Right ventricle myocardium superior (tissue), 1 donor: ENCODE measurements at regions not wholly inside any gene's neighbourhood (a gene's known extent, or its start where the extent isn't known, plus 50 kb on each side); places are given as distances from the start of the nearest gene placed in this dataset.
"Not testable (repeated sequence)": the region's sequence is repeated elsewhere in the genome, so short reads cannot be mapped to it uniquely, and the experiment has no call there.

Experiments used
- ATAC-seq: fragments of 200-7000 bp; cut with Tn5 transposase; one replicate; pipeline ENCODE4 v1.9.1; 2020; ENCODE audit warnings: mild to moderate bottlenecking; ENCODE audit not compliant: poor library complexity
- DNase-seq: peaks from one replicate; pipeline ENCODE4 v3.0.0-alpha.2; 2020
- intact Hi-C: fragments of 100-400 bp; cut with DNase I; formaldehyde crosslinking; loops from one replicate; pipeline ENCODE4 v1.11.2; 2022
- donor health status: DM: no; HTN: yes; CAD: no; lungs with severe emphysema.

DNA sequence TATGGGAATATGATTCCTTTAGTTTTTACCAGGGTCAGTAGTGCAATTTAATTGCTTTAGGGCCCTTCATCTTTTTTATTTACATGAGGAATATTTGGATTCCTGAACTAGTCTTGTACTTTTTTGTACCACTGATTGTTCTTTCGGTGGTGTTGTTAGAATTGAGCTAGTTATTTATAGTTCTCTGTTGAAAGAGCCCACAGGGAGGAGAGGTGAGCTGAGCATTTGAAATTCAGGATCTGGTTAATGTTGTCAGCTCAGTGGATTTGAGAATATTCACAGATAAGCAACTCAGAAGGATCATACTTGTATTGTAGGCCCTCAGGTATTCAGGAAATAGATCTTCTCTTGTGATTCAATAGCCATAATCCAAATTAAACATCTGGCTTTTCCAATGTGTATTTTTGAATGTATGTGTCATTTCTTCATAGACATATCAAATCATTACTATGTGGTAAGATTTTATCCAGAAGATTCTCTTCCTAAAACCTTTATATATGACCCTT lies 613.2 kb downstream of the ISL1 start:
- ATAC-seq (no peak), DNase-seq (no peak)
- intact Hi-C loops: no loop called here

DNA sequence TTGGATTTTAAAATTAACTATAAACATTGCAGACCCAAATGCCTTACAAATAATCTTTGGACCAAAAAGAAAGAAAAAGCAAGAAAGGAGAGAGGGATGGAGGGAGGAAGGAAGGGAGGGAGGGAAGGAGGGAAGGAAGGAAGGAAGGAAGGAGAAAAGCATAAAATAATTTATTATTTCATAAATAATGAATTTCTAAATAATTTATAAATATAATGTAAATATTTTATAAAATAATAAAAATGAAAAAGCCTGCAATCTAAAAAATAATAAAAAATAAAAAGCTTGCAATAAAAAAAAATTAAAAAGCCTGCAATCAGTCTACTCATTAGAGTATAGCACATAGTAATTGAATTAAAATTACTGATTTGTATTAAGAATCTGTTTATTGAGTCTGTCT lies 614.3 kb downstream of the ISL1 start:
- ATAC-seq: no peak
- no peak for DNase-seq
- intact Hi-C loops: no loop called here

DNA sequence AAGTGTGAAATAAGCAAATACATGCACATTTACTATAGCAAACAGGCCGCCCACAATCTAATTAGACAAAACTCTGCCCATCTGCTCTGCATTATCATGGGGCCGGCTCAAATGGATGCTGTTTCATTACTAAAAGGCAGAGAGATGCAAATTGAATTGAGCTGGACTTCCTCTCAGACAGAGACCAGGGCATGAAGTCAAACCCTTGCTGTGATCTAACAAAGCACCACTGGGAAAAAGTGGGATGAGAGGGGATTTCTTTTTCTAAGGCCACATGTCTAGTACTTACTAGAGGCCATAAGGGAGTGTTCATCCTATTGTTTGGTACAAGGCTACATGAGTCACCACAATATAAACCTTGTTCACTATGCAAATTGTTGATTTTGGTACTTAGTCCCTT lies 614.7 kb downstream of the ISL1 start:
- DNase-seq: no peak
- no peak for ATAC-seq

DNA sequence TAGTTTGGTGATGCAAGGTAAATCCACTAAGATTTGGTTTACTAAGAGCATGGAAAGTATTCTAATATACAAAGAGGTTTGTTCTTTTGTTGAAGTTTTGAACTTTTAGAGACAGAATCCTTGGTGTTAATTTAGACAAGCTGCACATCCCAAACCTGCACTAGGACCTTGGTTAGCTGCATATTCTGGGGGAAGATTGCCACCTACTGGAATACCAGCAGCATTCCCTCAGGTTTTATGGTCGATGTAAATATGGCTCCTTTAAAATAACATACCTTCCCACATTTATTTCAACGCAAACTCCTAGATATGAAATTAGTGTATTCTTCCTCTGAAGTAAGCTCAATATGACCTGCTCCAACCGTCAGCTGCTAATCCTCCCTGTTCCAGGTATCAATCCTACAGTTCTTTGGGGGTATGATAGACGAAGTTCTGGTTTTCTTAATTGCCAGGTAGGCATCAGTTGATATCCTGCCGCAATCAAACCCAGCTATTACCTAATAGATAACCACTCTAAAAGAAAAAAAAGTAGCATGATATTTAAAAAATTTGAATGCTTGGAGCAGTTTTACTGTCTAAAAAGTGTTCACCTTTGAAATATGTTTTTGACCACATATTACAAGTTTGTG lies 624.1 kb downstream of the ISL1 start:
- intact Hi-C loops: loop anchor here (10.0 kb wide), 1 partner anchor 1043 kb away; no protein-coding TSS in a partner anchor
- ATAC-seq (no peak), DNase-seq (no peak)

More for the DNA sequence above, 614.7 kb downstream of the ISL1 start:
- intact Hi-C loops: no loop called here

DNA sequence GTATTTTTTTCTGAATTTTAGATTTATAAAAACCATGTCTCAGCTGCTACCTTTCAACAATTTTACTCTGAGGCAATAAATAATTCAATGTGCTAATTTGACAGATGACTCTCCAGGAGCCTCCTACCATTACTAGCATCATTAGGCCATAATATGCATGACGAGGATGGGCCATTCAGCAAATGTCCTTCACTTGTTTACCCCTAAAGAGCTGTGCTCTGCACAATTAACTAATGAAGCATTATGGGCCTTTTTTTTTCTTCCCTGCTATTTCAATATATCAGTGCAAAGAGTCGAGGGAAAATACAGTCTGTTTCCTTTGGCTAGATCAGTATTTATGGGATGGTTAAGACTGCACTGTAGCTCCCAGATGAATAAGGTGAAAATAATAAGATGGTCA lies 627.2 kb downstream of the ISL1 start:
- intact Hi-C loops: no loop called here
- no peak for DNase-seq
- no peak for ATAC-seq

DNA sequence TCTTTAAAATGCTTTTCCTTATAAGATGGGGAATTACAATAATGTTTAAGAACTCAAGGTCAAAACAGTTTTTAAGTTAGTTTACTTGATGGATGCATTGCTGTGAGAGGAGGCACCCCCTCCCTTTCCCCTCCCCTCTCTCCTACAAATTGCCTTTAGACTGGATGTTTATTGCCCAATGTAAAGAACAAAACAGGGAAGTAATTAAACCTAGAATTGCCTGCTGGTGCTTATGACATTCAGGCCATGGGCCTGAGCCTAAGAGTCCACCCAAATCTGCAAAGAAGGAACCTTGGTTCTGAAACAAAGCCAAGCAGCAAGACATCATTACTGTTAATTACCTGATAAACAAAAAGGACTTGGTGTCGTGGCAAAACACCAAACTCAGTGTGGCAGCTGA lies 630.3 kb downstream of the ISL1 start:
- ATAC-seq: no peak
- intact Hi-C loops: no loop called here
- DNase-seq: no peak

DNA sequence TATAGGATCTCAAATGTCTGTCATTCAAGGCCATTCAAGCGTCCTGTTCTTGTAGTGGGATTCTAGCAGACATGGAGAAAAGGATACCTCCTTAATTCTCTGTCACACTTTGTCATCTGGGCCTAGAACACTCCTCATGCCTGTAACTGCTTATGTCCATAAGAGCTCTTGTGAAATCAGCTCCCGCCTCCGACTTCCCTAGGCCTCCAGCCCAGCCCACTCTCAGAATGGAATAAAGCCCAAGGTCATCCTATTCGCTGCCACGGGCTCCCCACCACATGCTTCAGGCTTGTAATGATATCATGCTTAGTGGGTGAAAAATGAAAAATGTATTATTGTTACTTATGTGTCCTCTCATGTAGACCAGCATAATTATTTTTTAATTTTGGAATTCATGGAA lies 632.5 kb downstream of the ISL1 start:
- intact Hi-C loops: no loop called here
- DNase-seq (no peak), ATAC-seq (peak; percentile 53)

DNA sequence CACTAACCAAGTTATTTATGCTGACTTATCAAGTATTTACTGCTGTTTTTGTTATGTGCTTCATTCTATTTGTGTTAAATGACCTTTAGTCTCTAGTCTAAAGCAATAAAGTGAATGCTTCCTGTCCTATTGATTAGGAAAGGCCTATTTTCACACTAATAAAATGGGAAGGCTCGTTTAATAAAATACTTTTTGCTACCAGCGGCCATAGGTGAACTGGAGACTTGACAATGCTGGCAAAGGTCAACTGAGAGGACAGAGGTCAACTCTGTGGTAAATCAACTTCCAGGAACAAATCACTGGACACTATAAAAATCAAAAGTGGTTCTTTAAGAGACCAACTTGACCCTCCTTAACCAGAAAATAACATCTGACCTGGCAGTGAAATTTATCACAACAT lies 634.3 kb downstream of the ISL1 start:
- DNase-seq (no peak), ATAC-seq (peak; percentile 46)
- intact Hi-C loops: no loop called here

DNA sequence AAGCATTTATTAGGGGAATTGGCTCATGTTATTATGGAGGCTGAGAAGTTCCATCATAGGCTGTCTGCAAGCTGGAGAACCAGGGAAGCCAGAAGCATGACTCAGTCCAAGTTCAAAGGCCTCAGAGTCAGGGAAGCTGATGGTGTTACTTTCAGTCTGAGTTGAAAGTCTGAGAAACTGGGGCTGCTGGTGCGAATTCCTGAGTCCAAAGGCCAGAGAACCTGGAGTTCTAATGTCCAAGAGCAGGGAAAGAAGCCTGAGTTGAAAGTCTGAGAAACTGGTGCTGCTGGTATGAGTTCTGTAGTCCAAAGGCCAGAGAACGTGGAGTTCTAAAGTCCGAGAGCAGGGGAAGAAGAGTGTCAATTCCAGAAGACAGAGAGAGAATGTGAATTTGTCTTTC lies 641.1 kb downstream of the ISL1 start:
- intact Hi-C loops: no loop called here
- DNase-seq (no peak), ATAC-seq (no peak)

DNA sequence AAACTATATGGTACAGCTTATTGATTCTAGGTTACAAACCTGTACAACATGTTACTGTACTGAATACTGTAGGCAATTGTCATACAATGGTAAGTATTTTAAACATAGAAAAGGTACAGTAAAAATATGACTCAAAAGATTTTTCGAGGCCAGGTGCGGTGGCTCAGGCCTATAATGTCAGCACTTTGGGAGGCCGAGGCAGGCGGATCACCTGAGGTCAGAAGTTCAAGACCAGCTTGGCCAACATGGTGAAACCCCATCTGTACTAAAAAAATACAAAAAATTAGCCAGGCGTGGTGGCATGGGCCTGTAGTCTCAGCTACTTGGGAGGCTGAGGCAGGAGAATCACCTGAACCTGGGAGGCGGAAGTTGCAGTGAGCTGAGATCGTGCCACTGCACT lies 646.6 kb downstream of the ISL1 start:
- ATAC-seq, DNase-seq: not testable (repeated sequence)

DNA sequence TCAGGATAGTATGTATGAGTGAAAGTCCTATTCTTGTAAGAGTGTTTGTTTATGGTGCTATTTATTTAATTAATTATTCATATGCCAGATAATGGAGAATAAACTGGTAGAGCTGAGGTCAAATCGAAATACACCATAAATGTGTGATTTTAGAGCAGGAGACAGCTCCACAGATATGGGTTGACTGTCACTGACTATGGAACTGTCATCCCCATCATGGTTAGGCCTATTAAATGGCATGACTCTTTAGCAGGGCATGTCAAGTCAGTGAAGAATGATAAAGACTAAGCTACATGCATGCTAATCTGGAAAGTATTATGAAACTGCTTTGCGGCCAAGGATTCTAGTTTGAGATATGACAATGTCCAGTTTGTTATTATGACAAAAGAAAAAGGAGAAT lies 658.6 kb downstream of the ISL1 start:
- no peak for DNase-seq
- intact Hi-C loops: no loop called here
- no peak for ATAC-seq

More for the DNA sequence above, 646.6 kb downstream of the ISL1 start:
- intact Hi-C loops: not testable (repeated sequence)

DNA sequence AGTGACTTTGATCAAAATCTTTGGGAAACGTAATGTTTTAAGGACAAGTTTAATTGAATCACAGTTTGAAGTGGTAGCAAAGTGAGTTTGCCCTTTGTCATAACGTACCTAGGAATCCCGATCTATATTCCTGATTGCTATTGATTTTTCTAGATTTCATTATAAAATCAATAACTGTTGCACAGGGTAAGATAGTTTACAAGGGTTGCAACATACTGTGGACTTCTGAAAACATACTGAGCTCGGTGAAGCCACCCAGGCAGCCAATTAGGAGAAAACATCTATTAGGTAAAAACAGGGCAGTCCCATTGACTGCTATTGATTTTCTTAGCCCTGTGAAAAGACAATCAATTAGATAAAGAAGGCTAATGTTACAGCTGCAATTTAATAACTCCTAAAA lies 659.9 kb downstream of the ISL1 start:
- intact Hi-C loops: no loop called here
- ATAC-seq: no peak

DNA sequence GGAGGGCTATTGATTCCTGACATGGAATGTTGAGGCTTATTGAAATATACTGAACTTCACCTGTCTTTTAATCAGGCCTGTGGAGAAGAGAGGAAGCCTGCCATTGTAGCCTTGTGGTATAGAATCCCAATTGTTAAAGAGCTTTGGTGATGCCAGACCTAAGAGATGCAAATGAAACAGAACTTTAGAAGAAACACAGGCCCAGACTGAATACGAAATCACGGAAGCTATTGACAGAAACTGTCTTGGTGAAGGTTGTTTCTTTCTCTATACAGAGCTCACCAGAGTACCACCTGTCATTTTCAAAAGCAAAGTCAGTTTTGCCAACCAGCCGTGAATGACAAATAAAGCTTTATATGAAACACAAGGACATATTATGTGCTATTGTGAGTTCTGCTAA lies 660.3 kb downstream of the ISL1 start:
- intact Hi-C loops: no loop called here
- ATAC-seq: no peak
- no peak for DNase-seq

More for the DNA sequence above, 659.9 kb downstream of the ISL1 start:
- DNase-seq: no peak

DNA sequence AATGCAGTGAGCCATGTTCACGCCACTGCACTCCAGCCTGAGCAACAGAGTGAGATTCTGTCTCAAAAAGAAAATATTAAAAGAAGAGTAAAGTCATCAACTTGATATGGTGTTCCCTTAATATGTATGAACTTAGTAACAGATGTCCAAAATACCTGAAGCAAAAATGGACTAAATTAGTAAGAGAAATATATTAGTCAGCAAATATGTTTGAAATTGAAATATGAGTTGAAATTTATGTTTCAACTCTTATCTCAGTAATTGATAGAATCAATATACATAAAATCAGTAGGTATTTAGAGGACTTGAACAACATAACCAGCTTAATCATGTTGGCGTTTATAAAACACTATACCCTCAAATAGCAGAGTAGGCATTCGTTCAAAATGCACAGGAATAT lies 668.5 kb downstream of the ISL1 start:
- intact Hi-C loops: no loop called here
- ATAC-seq (no peak), DNase-seq (no peak)

DNA sequence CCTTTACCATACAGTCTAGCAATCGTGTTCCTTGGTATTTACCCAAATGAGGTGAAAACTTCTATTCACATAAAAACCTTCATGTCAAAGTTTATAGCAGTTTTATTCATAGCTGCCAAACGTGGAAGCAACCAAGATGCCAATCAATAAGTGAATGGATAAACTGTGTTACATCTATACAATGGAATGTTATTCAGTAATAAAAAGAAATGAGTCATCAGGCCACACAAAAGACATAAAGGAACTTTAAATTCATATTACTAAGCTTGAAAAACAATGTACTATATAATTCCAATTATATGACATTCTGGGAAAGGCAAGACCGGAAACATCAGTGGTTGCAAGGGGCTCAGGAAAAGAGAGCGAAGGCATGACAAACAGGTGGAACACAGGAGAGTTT lies 679.9 kb downstream of the ISL1 start:
- no peak for ATAC-seq
- no peak for DNase-seq
- intact Hi-C loops: no loop called here

DNA sequence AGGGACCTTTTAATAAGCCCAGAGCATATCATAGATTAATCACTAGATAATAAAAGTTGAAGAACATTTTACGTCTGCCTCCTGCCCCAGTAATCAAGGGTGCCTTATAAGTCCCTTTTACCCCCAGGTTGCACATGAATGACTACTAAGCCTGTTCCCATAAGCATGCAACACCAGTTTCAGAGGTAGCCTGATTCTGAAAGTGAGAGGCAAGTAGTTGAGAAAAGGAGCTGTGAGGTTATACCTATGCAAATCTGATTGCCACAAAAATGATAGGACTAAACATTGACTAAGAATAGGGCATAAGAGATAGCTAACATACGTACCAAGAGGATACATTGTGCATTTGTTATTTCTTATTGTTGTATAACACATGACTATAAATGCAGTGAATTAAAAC lies 681.9 kb downstream of the ISL1 start:
- intact Hi-C loops: no loop called here
- ATAC-seq (no peak), DNase-seq (no peak)

DNA sequence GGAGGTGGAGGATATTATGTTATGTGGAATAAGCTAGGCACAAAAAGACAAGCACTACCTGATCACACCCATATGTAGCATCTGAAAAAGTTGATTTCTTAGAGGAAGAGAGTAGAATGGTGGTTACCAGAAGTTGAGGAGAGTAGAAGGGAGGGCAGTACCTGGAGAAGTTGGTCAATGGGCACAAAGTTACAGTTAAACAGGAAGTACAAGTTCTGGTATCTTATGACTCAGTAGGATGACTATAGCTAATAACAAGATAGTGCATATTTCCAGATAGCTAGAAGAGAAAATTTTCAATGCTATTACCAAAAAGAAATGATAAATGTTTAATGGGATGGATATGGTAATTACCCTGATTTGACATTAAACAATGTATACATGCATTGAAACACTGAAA lies 686.7 kb downstream of the ISL1 start:
- no peak for DNase-seq
- intact Hi-C loops: no loop called here
- no peak for ATAC-seq

DNA sequence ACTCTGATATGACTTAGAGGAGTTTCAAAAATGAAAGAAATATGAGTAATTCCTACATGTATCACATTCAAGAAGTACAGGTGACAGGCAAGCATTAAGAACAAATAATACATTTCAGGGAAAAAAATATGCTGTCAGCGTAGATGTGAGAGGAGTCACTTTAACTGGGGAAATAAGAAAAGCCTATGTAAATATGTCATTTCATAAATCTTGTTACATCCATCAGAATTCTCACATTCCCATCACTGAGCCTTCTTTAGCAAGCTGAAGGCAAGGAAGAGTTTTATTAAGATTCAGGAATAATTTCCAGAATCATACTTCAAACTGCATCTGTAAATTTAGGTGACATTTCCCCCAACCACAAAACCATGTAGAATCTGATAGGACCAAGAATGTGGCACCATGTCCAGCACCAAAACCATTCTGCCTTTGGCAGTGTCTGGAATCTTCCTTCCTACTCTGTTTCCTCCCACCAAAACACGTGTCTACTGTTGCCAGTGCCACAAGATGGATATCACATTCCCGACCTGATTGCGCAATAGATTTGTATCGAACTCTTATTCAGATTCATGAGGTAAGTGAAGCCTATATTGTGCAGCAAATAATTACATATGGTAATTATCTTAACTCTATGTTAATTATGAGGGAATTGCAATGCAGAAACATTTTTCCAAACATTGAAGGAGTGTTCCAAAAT lies 690.9 kb downstream of the ISL1 start:
- ATAC-seq (no peak), DNase-seq (no peak)
- intact Hi-C loops: no loop called here

DNA sequence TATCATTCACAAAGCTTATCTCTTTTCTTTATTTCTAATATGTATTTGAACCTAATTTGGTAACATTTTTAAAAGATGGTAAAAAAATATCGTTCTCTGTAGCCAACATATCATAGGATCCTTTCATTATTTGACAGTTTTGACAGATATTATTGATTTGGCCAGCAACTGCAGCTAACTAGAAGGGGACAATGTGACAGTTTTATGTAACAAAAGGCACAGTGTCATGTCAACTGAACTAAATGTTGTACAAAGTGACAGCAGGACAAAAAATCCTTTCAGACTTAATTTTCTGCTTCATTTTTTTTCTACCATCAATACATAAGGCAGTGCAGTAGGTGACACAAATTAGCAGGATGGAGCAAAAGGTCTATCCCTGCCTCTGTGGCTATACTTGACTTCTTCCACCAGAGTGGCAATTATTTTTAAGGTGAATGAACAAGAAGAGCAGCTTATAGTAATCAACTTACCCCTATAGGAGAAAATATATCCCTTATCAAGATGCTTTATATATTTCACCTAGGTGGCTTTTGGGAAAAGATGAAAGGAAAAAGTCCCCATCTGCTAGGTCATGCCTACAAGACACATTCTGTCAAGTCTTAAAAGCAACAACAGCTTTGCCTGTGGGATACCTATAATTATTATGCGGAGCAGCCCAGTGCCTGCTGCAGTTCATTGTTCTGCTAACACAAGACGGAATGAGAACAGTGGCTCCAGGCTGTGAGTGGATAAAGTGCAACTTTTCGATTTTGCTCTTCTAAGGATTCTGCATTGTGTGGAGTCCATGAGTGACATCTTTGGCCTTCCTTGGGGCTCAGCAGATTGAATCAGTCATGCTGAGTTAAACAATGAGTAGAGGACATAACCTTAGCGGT lies 694.9 kb downstream of the ISL1 start:
- no peak for ATAC-seq
- intact Hi-C loops: no loop called here

DNA sequence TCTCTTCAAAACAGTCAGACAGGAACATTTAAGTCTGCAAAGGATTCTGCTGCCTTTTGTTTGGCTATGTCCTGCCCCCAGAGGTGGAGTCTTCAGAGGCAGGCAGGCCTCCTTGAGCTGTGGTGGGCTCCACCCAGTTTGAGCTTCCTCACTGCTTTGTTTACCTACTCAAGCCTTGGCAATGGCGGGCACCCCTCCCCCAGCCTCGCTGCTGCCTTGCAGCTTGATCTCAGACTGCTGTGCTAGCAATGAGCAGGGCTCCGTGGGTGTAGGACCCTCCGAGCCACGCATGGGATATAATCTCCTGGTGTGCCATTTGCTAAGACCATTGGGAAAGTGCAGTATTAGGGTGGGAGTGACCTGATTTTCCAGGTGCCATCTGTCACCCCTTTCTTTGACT lies 685.4 kb upstream of the ITGA1 start:
- intact Hi-C loops, ATAC-seq, DNase-seq: not testable (repeated sequence)

More for the DNA sequence above, 694.9 kb downstream of the ISL1 start:
- DNase-seq: no peak
